HG03135 (cell line): ENCODE measurements at regions not wholly inside any gene's neighbourhood (a gene's known extent, or its start where the extent isn't known, plus 50 kb on each side); places are given as distances from the start of the nearest gene placed in this dataset.

Source experiments
- ATAC-seq: cut with Tn5 transposase; IDR thresholded peaks from one replicate; pipeline ENCODE4 v1.9.1; 2021; ENCODE audit warnings: mild to moderate bottlenecking, moderate library complexity; ENCODE audit not compliant: unreplicated experiment

DNA sequence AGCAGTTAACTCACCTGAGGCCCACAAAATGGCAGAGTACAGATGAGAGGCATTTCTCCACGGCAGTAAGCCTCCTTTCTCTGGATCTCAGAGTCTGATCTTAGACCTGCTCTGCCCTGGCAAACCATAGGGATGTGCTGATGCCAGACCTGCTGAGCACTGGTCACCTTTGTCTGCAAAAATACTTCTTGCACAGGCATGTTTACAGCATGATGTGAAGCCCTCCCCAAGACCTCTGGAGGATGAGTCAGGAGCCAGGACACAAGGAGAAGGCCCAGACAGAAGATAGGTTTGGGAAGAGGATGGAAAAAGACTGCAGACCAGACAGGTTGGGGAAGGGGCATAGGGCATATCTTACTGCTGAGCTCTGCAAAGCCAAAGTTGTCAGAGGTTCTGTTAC lies 426.6 kb downstream of the PMP22 start:
- ATAC-seq = no peak

DNA sequence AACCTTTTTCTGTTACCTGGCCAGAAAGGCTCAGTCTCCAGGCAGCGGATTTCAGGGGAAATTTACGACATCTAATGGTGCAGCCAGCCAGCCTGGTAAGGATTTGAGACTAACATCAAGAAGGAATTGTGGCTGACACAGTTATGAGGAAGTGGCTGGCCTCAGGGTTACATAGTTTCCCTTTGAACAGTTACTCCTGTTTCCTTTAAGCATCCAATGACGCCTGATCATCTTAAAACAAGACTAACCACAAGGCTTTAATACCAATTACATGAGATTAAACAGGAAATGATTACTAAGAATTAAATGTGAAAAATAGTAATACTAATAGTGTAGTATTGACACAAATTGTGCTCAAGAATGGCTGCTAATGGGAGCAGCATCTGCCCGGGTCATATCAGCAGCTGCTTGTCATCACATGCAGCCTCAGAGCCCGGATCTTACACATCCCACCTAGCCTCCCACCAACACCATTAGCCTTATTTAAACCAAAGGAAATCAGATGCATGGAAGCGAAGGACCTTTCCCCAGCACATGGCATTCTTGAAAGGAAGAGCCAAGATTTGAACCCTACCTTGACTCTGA lies 431.8 kb downstream of the PMP22 start:
- ATAC-seq = no peak

DNA sequence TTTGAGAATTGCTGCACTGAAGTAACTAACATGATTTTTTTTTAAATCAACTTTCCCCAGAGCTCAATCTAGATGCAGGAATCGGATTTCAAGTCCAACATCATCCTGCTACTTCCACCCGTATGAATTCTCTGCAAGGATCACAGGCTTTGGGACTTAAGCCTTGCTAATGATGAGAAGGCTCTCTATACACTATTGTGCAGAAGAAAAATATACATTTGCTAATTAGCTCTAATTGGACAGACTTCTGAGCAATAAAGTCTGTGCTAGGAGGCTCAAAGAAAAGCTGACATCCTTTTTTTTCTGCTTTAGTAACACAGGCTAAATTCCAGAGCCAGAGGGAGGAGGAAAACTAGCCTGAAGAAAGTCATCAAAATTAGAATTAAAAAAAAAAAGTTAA lies 433.6 kb downstream of the PMP22 start:
- ATAC-seq = no peak

DNA sequence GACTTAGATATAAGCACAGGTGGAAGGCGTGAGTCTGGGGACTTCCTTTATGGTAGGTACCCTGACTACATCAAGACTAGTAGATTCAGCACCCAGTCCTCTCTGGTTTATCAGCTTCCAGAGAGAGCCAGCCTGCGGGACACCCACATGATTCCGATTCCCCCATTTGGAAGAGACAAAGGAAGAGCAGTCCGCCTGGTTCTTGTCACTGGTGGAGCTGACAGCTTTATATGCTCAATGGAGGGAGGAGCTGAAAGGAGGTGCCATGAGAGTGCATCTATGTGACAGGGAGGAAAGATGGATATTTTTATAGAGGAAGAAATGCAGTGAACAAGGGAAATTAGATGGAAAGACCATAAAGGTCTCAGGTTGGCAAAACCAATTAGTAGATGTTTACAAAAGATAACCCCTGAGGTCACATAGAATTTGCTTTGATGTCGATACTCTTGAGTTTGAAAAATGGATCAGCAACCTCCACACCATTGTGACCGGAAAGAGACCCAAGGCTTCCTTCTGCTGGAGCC lies 437.7 kb downstream of the PMP22 start:
- no peak for ATAC-seq

DNA sequence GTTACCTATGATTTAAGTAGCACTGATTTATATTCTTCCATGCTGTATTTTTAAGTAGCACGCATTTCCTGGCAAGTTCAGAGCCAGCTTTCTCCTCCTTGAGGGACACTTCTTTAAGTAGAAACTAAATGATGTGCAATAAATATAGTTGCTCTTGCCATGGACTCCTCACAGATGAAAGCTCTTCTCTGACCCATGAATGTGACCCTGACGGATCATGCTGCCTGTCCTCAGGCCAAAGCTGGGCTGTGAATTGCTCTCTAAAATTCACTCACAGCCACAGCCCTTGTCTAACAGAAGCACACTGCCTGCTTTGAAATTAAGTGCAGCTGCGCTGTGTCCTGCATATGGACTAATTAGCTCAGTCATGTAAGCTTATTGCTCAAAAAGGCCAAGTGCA lies 438.8 kb downstream of the PMP22 start:
- ATAC-seq = no peak

DNA sequence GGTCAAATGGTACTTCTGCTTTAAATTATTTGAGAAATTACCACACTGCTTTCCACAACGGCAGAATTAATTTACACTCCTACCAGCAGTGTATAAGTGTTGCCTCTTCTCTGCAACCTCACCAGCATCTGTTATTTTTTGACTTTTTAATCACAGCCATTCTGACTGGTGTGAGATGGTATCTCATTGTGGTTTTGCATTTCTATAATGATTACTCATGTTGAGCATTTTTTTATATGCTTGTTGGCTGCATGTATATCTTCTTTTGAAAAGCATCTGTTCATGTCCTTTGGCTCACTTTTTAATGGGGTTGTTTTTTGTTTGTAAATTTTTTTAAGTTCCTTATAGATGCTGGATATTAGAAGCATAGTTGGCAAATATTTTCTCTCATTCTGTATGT lies 446.7 kb downstream of the PMP22 start:
- ATAC-seq = no peak

DNA sequence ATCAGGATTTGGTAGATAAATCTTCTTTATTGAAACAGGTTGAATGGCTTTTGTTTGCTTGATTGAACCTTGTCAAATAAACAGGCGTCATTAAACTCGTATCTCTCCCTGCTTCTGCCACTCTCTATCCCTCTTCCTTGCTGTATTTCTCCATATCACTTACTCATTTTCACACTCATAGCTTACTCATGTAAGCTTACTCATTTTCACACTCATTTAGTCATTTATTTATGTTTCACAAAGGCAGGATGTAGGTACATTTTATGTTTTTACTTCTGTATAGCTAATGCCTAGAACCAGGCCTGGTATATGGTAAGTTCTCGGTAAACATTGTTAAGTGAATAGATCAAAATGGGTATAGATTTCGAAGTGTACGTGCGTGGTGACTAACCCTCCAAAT lies 450.0 kb downstream of the PMP22 start:
- no peak for ATAC-seq

DNA sequence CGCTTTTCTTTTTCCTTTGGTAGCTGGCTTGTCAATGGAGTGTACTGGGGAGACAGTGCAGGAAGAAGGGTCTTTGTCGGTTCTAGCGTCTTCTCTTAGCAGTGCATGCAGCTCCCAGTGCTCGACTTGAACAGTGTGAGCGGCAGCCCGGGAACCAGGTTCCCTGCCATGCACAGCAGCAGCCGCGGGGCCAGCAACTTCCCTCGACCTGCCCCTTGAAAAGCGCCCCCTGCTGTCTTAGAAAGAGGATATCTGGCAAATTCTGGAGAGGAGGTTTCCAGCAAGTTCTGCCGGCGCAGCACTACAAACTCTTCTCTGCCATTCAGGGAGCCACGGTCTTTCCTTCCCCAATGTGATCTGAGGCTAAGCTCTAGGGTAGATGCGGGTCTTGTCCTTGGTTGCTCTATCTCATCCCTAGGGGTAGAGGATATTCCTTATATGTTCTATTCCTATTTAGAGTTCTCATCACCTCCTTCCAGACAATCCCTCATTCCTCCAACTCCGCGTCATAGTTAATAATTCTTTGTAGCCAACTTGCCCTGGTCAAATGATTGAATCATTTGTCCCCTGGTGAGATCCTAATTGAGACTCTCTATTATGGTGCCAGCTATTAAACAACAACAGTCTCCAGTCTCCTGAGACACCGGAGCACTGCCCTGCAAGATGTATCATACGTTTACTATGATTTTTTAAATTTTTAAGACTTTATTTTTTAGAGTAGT lies 451.3 kb downstream of the PMP22 start:
- ATAC-seq = no peak

DNA sequence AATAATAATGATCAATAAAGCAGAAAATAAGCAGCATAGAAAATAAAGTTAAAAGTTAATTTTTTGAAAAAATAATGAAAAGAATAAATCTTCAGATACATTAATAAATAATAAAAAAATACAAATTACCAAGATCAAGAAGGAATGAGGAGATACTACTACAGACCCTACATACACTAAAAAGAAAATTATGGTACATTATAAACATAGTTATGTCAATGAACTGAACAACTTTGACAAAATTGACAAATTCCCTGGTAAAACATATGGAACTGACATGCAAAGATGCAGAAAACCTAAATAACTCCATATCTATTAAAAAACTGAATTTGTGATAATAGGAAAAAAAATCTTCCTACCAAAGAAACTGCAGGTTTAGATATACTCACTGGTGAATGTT lies 456.7 kb downstream of the PMP22 start:
- no peak for ATAC-seq

DNA sequence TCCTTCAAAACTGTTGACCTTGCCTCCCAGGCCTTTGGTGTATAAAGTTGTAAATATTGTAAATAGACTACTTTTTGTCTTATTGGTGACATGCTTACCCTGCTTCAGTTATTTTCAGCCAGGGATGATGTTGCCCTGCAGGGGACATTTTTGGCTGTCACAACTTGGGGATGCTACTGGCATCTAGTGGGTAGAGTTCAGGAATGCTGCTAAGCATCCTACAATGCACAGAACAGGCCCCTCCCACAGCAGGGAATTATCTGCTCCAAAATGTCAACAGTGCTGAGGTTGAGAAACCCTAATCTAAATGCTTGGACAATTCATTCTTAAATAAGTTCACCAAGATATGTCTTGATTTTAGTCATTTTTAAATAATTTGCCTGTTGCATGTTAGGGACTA lies 459.8 kb downstream of the PMP22 start:
- no peak for ATAC-seq

DNA sequence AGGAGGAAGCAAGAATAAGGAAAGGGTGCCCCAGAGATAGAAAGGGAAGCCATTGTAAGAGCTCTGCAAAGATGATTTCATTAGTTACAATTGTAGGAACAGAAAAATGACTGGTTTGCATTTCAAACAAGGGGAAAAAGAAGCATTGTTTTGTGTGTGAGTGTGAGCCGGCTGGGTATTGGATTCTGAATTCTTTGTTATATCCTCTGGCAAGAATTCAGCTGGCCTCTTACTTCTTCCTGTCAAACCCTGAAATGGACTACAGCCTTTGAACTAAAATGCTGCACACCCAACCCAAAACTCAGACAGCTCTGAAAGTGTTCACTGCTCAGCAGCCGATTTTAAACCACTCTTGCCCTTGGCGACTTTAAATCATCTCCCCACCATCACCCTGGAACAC lies 461.3 kb downstream of the PMP22 start:
- ATAC-seq = no peak

DNA sequence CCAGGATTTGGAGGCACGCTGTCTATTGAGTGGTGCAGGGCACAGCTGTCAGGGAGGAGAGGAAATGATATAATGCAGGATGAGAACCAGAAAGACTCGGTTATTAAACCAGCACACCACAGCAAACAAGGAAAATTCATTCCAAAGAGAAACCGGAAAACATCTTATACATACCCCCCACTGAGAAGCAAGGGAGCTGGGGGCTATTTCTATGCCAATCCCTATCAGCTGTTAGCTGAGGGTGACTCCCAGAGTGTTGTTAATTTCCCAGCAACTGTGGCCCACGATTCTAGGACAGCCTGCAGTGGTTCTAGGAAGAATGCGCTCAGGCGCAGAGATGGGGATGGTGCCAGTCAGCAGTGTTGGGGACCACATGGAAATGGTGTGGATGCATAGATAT lies 467.3 kb downstream of the PMP22 start:
- no peak for ATAC-seq

DNA sequence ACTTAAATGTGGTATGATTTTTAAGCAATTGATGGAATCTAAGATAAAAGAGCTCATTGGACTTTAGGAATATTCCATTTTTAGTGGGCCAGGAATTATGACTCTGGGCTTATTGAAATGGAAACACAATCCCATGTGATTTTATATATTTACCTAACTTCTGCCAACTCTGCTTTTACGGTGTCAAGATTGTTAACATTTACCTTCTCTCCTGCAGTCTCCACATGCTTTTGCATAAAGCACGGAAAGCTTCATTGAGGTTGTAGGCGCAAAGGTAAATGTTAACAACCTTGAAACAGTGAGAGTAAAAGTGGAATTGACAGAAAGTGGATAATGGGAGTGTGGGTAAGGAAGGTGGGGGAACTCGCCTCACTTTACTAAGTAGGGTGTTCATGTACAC lies 468.1 kb downstream of the PMP22 start:
- no peak for ATAC-seq

DNA sequence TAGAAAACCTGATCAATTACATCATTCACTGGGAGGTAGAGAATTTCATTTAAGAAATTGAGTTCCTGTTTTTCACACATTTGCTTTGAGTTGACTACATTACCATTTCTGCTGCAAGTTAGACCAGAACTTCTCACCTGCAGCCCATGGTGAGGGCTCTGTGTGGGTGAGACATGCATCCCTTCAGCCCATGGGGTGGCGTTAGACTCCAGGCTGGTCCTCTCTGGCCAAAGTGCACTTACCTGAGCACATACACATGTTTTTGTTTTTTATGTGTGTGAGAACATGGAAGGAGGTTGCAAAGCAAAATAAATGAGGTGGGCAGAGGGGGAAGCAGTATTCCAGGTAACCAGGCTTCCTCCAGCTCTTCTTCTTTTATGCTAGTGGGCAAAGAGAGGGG lies 470.2 kb downstream of the PMP22 start:
- ATAC-seq = no peak

DNA sequence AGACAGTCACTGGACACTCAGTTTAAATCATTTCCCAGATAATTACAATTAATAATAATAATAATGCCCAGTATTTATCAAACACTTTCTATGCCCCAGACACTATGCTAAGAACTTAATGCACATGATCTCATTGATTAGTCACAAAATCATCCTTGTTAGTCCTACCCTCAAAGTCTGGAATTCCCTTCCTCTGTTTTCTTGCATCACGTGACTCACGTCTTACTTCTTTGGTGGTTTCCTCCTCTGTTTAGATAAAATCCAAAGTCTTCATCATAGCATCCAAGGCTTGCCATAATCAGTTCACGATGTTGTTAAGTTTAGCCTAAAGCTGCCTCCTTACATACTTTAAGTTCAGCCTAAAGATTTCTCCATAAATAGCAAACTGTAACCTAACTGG lies 471.9 kb downstream of the PMP22 start:
- ATAC-seq = no peak

DNA sequence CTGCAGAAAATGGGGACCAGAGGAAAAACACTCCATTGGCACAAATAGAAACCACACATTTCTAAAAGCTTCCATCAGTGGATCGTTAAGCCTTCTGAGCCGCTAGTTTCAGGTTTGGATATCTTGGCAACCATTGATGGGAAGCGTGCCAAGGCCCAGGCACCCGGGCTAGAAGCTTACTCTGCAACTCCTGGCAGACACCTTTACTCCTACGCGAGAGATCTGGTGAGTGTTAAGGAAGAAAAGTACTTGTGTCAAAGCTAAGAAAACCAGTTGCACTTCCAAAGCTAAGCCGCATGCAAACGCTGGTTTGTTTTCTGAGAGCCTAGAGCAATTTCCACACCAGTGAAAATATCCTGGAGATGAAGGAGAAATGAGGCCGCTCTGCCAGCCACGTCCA lies 472.4 kb downstream of the PMP22 start:
- no peak for ATAC-seq

DNA sequence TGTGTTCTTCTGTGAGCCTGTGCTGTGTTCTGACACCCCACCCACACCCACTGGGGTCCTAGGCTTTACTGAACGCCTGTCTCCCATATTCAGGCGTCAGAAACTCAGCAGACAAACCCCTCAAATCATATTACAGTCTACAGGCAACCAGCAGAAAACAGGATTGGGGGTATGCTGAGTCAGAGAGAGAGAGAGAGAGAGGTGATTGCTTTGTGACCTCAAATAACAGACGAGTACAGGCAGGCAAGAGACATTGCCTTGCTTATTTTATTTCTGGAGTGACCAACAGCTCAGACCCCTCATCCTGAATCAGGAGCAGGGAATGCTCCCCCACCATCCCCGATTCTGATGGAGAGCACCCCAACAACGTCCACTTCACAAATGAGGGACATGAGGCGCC lies 473.9 kb downstream of the PMP22 start:
- no peak for ATAC-seq

DNA sequence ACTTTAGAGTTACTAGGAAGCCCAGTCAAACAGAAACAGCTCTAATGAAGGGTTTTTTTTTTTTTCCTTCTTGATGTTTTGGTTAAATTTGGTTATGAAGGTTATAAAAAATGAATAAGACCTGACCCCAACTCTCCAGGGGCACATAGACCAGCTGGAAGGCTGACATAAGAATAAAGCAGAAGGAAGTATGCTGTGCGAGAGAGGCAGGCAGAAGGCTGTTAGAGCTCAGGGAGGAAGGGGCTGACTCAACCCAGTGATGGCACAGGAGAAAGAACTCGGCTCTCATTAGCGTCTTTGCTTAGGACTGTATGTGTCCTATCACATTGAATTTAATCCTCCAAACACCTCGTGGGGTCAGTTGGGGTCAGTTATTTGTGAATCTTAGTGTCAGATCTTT lies 474.6 kb downstream of the PMP22 start:
- no peak for ATAC-seq

DNA sequence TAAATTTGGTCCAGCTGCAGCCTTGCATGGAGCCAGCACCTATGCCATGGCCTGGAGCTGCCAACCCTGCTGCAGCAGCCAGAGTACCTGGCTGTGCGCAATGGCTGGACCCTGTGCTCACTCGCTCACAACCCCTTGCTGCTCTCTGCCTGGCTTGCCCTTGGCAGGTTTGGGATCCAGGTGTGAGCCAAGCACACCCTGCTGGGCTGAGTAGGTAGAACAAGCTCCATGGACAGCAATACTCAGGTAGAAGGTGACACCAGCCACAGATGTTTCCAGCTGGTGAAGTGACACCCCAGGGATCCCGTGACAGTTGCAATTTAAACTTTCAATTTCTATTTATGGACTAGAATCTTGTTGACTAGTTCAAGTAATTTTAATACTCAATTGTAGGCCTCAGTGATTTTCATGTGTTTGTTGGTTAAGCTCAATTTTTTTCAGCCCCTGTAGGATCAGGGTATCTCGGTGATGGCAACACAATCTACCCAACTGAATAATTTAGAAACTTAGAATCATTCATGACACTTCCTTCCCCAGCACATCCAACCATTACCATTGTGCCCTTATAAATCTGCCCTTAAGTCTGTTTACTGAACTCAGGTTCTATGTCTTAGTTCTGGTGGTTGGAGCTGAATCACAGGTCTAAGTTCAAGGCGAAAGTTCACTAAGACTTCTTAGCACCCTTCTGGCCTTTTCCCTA lies 480.0 kb downstream of the PMP22 start:
- peak; percentile 71 for ATAC-seq

DNA sequence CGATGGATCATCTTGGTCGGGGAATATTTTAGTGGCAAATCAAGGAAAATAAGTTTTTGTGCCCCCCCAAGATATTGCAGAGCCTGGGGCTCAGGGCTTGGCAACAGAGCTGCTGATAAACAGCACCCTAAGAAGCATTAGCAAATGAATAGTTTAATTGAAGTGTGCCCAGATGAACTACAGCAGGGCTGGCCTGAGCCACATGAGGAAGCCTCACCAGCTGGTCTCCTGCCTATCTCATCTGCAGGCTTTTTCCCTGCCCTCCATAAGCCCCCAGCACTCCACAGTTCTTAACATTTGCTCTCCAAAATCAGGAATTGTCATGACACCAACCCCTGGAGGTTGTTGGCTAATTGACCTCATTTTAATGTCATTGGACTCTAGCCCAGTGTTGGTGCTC lies 480.2 kb downstream of the HS3ST3B1 start:
- no peak for ATAC-seq

DNA sequence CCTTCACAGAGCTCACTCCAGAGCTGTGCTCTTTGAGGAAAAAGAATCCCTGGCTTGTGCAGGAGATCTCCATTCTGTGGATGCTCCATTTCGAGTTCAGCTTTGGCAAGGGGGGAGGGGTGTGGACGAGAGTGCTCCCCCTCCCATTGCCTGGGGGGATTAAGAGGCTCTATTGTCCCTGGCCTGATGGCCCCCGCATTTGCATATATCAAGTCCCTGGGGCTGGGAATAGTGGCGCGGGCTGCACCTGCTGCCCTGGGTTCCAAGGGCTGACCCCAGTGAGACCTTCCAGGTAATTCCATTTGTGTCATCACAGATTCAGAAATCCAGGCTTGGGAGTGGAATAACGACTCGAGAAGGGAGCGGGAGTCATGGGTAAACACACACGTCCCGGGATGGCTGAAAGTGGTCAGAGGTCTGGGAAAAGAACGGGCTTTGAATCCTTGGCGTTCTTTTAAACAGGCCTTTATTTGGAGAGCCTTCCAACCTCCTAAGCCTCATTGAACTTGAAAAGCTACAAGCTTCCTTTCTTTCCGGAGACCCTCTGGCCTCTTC lies 479.3 kb downstream of the HS3ST3B1 start:
- no peak for ATAC-seq

DNA sequence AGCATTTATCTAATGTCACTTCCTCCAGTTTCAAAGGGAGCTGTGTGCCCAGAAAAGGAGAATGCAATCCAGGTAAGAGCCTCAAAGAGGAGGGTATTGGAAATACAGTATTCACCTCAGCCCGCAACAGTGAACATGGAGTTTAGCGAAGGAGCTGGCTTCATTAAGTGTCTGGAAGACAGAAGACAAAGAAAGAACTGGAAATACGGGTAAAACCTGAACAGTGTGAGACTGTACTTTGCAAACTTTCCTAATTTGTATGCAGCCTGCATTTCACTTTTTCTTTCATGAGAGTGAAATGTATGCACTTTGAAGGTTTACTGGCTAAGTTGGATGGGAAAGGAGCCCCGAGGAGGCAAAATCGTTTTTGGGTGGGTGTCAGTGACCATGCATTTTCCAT lies 478.4 kb downstream of the HS3ST3B1 start:
- no peak for ATAC-seq
